HG03175 (cell line): ENCODE measurements at regions not wholly inside any gene's neighbourhood (a gene's known extent, or its start where the extent isn't known, plus 50 kb on each side); places are given as distances from the start of the nearest gene placed in this dataset.

Source experiments
- ATAC-seq: cut with Tn5 transposase; IDR thresholded peaks from one replicate; pipeline ENCODE4 v1.9.1; 2021; ENCODE audit warnings: mild to moderate bottlenecking, moderate library complexity; ENCODE audit not compliant: unreplicated experiment

- ATAC-seq: no peak
These were observed 256.9 kb downstream of the ATXN7L3B start for GRCh38 chr12:74794522-74794921.

- no peak for ATAC-seq
These were observed 264.0 kb downstream of the ATXN7L3B start for GRCh38 chr12:74801625-74802024.

GRCh38 chr12:74816398-74817175, 279.0 kb downstream of the ATXN7L3B start:
- ATAC-seq: no peak

GRCh38 chr12:74817499-74817898, 279.9 kb downstream of the ATXN7L3B start:
- no peak for ATAC-seq

GRCh38 chr12:74818412-74818811, 280.8 kb downstream of the ATXN7L3B start:
- no peak for ATAC-seq

GRCh38 chr12:74820324-74820723, 282.7 kb downstream of the ATXN7L3B start:
- no peak for ATAC-seq

- ATAC-seq: no peak
These were observed 298.9 kb downstream of the ATXN7L3B start for GRCh38 chr12:74836567-74836966.

GRCh38 chr12:74846116-74846515, 308.5 kb downstream of the ATXN7L3B start:
- ATAC-seq: no peak

- no peak for ATAC-seq
These were observed 309.5 kb downstream of the ATXN7L3B start for GRCh38 chr12:74847169-74847568.

- no peak for ATAC-seq
These were observed 310.4 kb downstream of the ATXN7L3B start for GRCh38 chr12:74848006-74848405.

- ATAC-seq: no peak
These were observed 312.2 kb downstream of the ATXN7L3B start for GRCh38 chr12:74849801-74850200.

GRCh38 chr12:74871817-74872216, 334.2 kb downstream of the ATXN7L3B start:
- no peak for ATAC-seq

- ATAC-seq: no peak
These were observed 323.9 kb downstream of the KCNC2 start for GRCh38 chr12:74885775-74886174.

- no peak for ATAC-seq
These were observed 320.6 kb downstream of the KCNC2 start for GRCh38 chr12:74889073-74889472.

- ATAC-seq: peak; percentile 61
These were observed 319.9 kb downstream of the KCNC2 start for GRCh38 chr12:74889563-74890236.

GRCh38 chr12:74890237-74890599, 319.4 kb downstream of the KCNC2 start:
- ATAC-seq: peak; percentile 95

- ATAC-seq: no peak
These were observed 318.5 kb downstream of the KCNC2 start for GRCh38 chr12:74891083-74891668.

GRCh38 chr12:74892057-74892633, 317.5 kb downstream of the KCNC2 start:
- no peak for ATAC-seq

GRCh38 chr12:74896186-74896585, 313.5 kb downstream of the KCNC2 start:
- no peak for ATAC-seq

- ATAC-seq: no peak
These were observed 312.0 kb downstream of the KCNC2 start for GRCh38 chr12:74897425-74898211.
